Stomach (tissue), 8 donors: ENCODE measurements at regions not wholly inside any gene's neighbourhood (a gene's known extent, or its start where the extent isn't known, plus 50 kb on each side); places are given as distances from the start of the nearest gene placed in this dataset.

Experiments
- DNase-seq, 2 donors: peaks; one replicate each; pipeline versions ENCODE4 v3.0.0 to v3.0.0-alpha.2; 2013 to 2019
- H3K27ac ChIP-seq, 5 donors: fragments of 200-600 bp in 4 of 5; sonication (generic) in 4 of 5; one replicate each; pipeline ENCODE4 v1.5.1; 2013 to 2019; ENCODE audit warnings: mild to moderate bottlenecking in 1 of 5, moderate library complexity in 1 of 5
- H3K27me3 ChIP-seq, 3 donors: fragments of 200-600 bp; sonication (generic); one replicate each; pipeline ENCODE4 v1.5.1; 2017 to 2019; ENCODE audit warnings: mixed run types in 1 of 3
- H3K36me3 ChIP-seq, 4 donors: fragments of 200-600 bp; sonication (generic); 1 replicate in 3 of 4; 2 replicates in 1 of 4; pipeline ENCODE4 v1.5.1; 2016 to 2019
- H3K4me1 ChIP-seq, 4 donors: fragments of 200-600 bp; sonication (generic); one replicate each; pipeline ENCODE4 v1.5.1; 2016 to 2019
- H3K4me3 ChIP-seq, 4 donors: fragments of 200-600 bp; sonication (generic) in 3 of 4; one replicate each; pipeline ENCODE4 v1.5.1; 2016 to 2019; ENCODE audit warnings: mild to moderate bottlenecking in 1 of 4
- H3K9me3 ChIP-seq, 4 donors: fragments of 200-600 bp; sonication (generic); one replicate each; pipeline ENCODE4 v1.5.1; 2016 to 2019
- EP300 ChIP-seq: sonication (generic); formaldehyde crosslinking; IDR thresholded peaks from one replicate; pipeline ENCODE4 v1.6.1; 2017; ENCODE audit warnings: antibody characterized with exemption
- POLR2A ChIP-seq, 4 donors: fragments of 450-650 bp; IDR thresholded peaks; one replicate each; pipeline ENCODE4 v1.6.1; 2016; ENCODE audit warnings: antibody characterized with exemption in 4 of 4, control low read depth in 2 of 4, mild to moderate bottlenecking in 1 of 4, moderate library complexity in 1 of 4
- POLR2AphosphoS5 ChIP-seq, 3 donors: sonication (generic); formaldehyde crosslinking; IDR thresholded peaks; one replicate each; pipeline ENCODE4 v1.6.1; 2016; ENCODE audit warnings: antibody characterized with exemption in 3 of 3
- whole genome bisulfite sequencing, 5 donors: extraction: QIAGEN DNeasy Blood & Tissue Kit in 3 of 5; methylation state at CpG; one replicate each; pipeline versions ENCODE4 v1.1.5 to v1.1.7; 2013 to 2018; 5-methylcytosine and 5-hydroxymethylcytosine counted together
- intact Hi-C: fragments of 100-400 bp; cut with DNase I; formaldehyde crosslinking; loops from one replicate; pipeline ENCODE4 v1.15.1; 2023; ENCODE audit warnings: low total_unique reads
- TF ChIP-seq, protein P1 (sequence below), 7 experiments: fragments of 450-650 bp in 4 of 7; fragments of 200-600 bp in 3 of 7; sonication (generic) in 3 of 7; IDR thresholded peaks; one replicate each; pipeline ENCODE4 v1.5.1; 2016 to 2019; ENCODE audit warnings: antibody characterized with exemption in 7 of 7, control low read depth in 2 of 7, mild to moderate bottlenecking in 1 of 7
- donor health status: healthy with polysubstance abuse.
- donor health status: Bipolar disorder and iron deficiency.
- donor health status: healthy.

GRCh38 chr15:69801144-69801543, 296.6 kb downstream of the TLE3 start:
- H3K36me3 ChIP-seq, result no peaks in the 10 kb centered on the region
- TF ChIP-seq POLR2AphosphoS5 (IDR thresholded peaks at IDR 0.05), result no peak
- TF ChIP-seq, protein P1, sequence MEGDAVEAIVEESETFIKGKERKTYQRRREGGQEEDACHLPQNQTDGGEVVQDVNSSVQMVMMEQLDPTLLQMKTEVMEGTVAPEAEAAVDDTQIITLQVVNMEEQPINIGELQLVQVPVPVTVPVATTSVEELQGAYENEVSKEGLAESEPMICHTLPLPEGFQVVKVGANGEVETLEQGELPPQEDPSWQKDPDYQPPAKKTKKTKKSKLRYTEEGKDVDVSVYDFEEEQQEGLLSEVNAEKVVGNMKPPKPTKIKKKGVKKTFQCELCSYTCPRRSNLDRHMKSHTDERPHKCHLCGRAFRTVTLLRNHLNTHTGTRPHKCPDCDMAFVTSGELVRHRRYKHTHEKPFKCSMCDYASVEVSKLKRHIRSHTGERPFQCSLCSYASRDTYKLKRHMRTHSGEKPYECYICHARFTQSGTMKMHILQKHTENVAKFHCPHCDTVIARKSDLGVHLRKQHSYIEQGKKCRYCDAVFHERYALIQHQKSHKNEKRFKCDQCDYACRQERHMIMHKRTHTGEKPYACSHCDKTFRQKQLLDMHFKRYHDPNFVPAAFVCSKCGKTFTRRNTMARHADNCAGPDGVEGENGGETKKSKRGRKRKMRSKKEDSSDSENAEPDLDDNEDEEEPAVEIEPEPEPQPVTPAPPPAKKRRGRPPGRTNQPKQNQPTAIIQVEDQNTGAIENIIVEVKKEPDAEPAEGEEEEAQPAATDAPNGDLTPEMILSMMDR (IDR thresholded peaks at IDR 0.05), result no peak
- TF ChIP-seq POLR2A (IDR thresholded peaks at IDR 0.05), result no peak
- no peak for TF ChIP-seq EP300
- H3K27ac ChIP-seq, result no peak overlapping the region
- no peak for DNase-seq
- H3K4me3 ChIP-seq, result no peak overlapping the region
- H3K27me3 ChIP-seq, result no peaks in the 10 kb centered on the region
- H3K9me3 ChIP-seq, result no peaks in the 10 kb centered on the region
- intact Hi-C loops, result no loop called here
- H3K4me1 ChIP-seq, result no peaks in the 10 kb centered on the region
- 73 to 93% (median 80%) methylated on average over 7 to 9 of the region's 9 CpGs for WGBS, 5 donors

- H3K36me3 ChIP-seq, result no peaks in the 10 kb centered on the region
- H3K9me3 ChIP-seq, result no peaks in the 10 kb centered on the region
- no peak overlapping the region for H3K4me3 ChIP-seq
- intact Hi-C loops, result no loop called here
- no peak for DNase-seq
- TF ChIP-seq, protein P1 (IDR thresholded peaks at IDR 0.05), result no peak
- no peak for TF ChIP-seq POLR2AphosphoS5 (IDR thresholded peaks at IDR 0.05)
- TF ChIP-seq EP300, result no peak
- no peak for TF ChIP-seq POLR2A (IDR thresholded peaks at IDR 0.05)
- WGBS, 5 donors, result 83 to 91% (median 85%) methylated on average over 4 of the region's 4 CpGs
- H3K4me1 ChIP-seq, result no peaks in the 10 kb centered on the region
- no peaks in the 10 kb centered on the region for H3K27me3 ChIP-seq
- H3K27ac ChIP-seq, result no peak overlapping the region
These were observed 295.3 kb downstream of the TLE3 start for GRCh38 chr15:69802432-69802831.

DNA sequence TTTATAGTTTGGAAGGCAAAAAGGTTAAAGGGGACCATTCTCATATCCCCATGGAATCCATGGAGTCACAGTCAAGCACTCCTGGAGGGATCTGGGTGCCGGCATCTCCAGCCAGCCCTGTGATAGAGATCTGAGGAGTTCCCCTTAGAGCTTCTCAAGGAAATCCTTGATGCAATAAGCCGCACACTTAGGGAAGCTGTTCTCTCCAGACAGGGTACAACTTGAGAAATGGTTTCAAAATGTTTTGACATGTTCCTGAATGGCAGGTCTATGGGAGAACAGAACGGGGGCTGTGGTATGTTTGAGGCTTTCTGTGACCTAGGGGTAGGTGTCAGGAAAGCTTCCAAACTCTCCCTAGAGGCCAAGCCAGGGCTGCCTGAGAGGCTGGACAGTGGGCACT, 292.9 kb downstream of the TLE3 start:
- Histone ChIP-seq H3K27ac (peak overlapping the region in 2 of 5 donors; percentile 47 to 74), H3K27me3 (no peaks in the 10 kb centered on the region), H3K4me1 (peaks cover 0 to 11% (median 4%) of the 10 kb centered on the region in 4 donors), H3K9me3 (no peaks in the 10 kb centered on the region), H3K4me3 (no peak overlapping the region), H3K36me3 (no peaks in the 10 kb centered on the region)
- DNase-seq, result no peak
- intact Hi-C loops, result no loop called here
- TF ChIP-seq POLR2A (IDR thresholded peaks at IDR 0.05) (no peak), EP300 (no peak), POLR2AphosphoS5 (IDR thresholded peaks at IDR 0.05) (no peak)
- TF ChIP-seq, protein P1 (IDR thresholded peaks at IDR 0.05), result no peak
- WGBS, 5 donors, result 75 to 93% (median 88%) methylated on average over 3 of the region's 3 CpGs

DNA sequence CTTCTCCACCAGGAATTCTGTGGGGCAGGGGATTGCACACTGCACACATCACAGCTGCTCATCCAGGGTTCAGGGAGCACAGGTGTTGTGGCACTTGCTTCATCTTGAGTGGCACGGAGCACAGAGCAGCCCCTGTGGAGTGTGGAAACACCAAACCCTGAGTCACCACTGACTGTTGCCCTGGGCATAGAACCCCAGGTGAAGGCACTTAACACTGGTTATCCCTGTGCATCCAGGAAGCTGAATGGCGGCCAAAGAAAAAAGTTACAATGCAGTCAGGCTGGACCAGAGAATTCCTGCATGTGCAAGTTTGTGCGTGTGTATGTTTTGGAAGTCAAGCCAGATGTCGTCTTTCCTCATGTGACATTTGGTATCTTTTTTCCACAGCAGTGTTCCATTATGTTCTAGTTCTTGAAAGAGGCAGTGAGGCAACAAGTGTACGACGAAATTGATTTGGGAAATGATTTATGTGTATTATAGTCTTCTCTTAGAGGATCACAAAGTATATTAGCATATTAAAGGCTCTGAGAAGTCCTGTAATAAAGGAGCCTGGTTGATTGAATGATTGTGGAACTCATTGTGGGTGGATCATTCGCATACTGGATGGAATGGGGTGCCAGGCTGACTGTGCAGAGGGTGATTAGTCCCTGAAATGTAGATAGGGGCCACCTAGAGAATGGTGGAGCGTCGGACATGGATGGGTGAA, 292.3 kb downstream of the TLE3 start:
- H3K4me3 ChIP-seq, result no peak overlapping the region
- H3K27me3 ChIP-seq, result no peaks in the 10 kb centered on the region
- H3K9me3 ChIP-seq, result no peaks in the 10 kb centered on the region
- DNase-seq, result no peak
- H3K4me1 ChIP-seq, result peaks cover 0 to 13% (median 7%) of the 10 kb centered on the region in 4 donors
- TF ChIP-seq, protein P1 (IDR thresholded peaks at IDR 0.05), result no peak
- TF ChIP-seq POLR2A (IDR thresholded peaks at IDR 0.05) (no peak), EP300 (no peak), POLR2AphosphoS5 (IDR thresholded peaks at IDR 0.05) (no peak)
- H3K27ac ChIP-seq, result peak overlapping the region in 2 of 5 donors; percentile 47 to 74
- H3K36me3 ChIP-seq, result no peaks in the 10 kb centered on the region
- intact Hi-C loops, result no loop called here
- WGBS, 5 donors, result 86 to 92% (median 90%) methylated on average over 8 to 9 of the region's 9 CpGs
